Esophagus squamous epithelium (tissue), 5 donors: ENCODE measurements at regions not wholly inside any gene's neighbourhood (a gene's known extent, or its start where the extent isn't known, plus 50 kb on each side); places are given as distances from the start of the nearest gene placed in this dataset.

Experiments
- DNase-seq: peaks from one replicate; lab custom pipeline; 2025; lab: John Stamatoyannopoulos, UW
- H3K27ac ChIP-seq, 4 donors: fragments of 200-600 bp; sonication (generic); one replicate each; pipeline ENCODE4 v1.5.1; 2016 to 2019; ENCODE audit warnings: mild to moderate bottlenecking in 1 of 4
- H3K27me3 ChIP-seq, 4 donors: fragments of 200-600 bp; sonication (generic); 1 replicate in 3 of 4; 2 replicates in 1 of 4; pipeline versions ENCODE4 v1.5.1 to v1.6.0; 2017 to 2021; ENCODE audit warnings: antibody characterized with exemption in 1 of 4
- H3K36me3 ChIP-seq, 3 donors: fragments of 200-600 bp; sonication (generic); one replicate each; pipeline ENCODE4 v1.5.1; 2016 to 2019
- H3K4me1 ChIP-seq, 3 donors: fragments of 200-600 bp; sonication (generic); one replicate each; pipeline ENCODE4 v1.5.1; 2017 to 2019
- H3K4me3 ChIP-seq, 4 donors: fragments of 200-600 bp; sonication (generic); 1 replicate in 3 of 4; 2 replicates in 1 of 4; pipeline ENCODE4 v1.5.1; 2016 to 2019; ENCODE audit warnings: mild to moderate bottlenecking in 2 of 4, moderate library complexity in 1 of 4
- H3K9me3 ChIP-seq, 3 donors: fragments of 200-600 bp; sonication (generic); one replicate each; pipeline ENCODE4 v1.5.1; 2016 to 2019
- CTCF ChIP-seq, 6 experiments: fragments of 450-650 bp in 4 of 6; fragments of 200-600 bp in 2 of 6; sonication (generic) in 2 of 6; IDR thresholded peaks; one replicate each; pipeline ENCODE4 v1.5.1; 2016 to 2019; ENCODE audit warnings: antibody characterized with exemption in 6 of 6, mild to moderate bottlenecking in 4 of 6, moderate library complexity in 4 of 6
- POLR2A ChIP-seq, 4 donors: fragments of 450-650 bp; IDR thresholded peaks; one replicate each; pipeline ENCODE4 v1.6.1; 2017; ENCODE audit warnings: antibody characterized with exemption in 4 of 4, mild to moderate bottlenecking in 4 of 4, moderate library complexity in 3 of 4
- WGBS, 2 donors: methylation state at CpG; one replicate each; pipeline ENCODE4 v1.1.5; 2018; 5-methylcytosine and 5-hydroxymethylcytosine counted together
- intact Hi-C: fragments of 100-400 bp; cut with DNase I; formaldehyde crosslinking; loops from one replicate; pipeline ENCODE4 v1.15.0; 2022
- donor health status: DM: yes; HTN: yes; CAD: no.

- DNase-seq: no peak
- peaks cover 0 to 6% (median 0%) of the 10 kb centered on the region in 3 donors for H3K9me3 ChIP-seq
- WGBS, 2 donors: 48 to 51% methylated on average over 5 of the region's 5 CpGs
- H3K27ac ChIP-seq: no peak overlapping the region
- no peaks in the 10 kb centered on the region for H3K4me1 ChIP-seq
- no peaks in the 10 kb centered on the region for H3K36me3 ChIP-seq
- intact Hi-C loops: no loop called here
- TF ChIP-seq POLR2A (IDR thresholded peaks at IDR 0.05) (no peak), CTCF (IDR thresholded peaks at IDR 0.05) (no peak)
- no peak overlapping the region for H3K4me3 ChIP-seq
- peaks cover 0 to 14% (median 0%) of the 10 kb centered on the region in 4 donors for H3K27me3 ChIP-seq
These were observed 686.2 kb upstream of the FSHR start for GRCh38 chr2:49840428-49840975.

GRCh38 chr2:49839818-49840217 is 685.5 kb upstream of the FSHR start:
- no peak for TF ChIP-seq CTCF (IDR thresholded peaks at IDR 0.05)
- TF ChIP-seq POLR2A (IDR thresholded peaks at IDR 0.05): no peak
- H3K36me3 ChIP-seq: no peaks in the 10 kb centered on the region
- H3K27ac ChIP-seq: no peak overlapping the region
- intact Hi-C loops: no loop called here
- WGBS, 2 donors: 27 to 55% methylated on average over 5 of the region's 5 CpGs
- DNase-seq: no peak
- peaks cover 0 to 14% (median 0%) of the 10 kb centered on the region in 4 donors for H3K27me3 ChIP-seq
- H3K9me3 ChIP-seq: peaks cover 0 to 6% (median 0%) of the 10 kb centered on the region in 3 donors
- H3K4me3 ChIP-seq: no peak overlapping the region
- no peaks in the 10 kb centered on the region for H3K4me1 ChIP-seq

GRCh38 chr2:49837561-49838293 is 683.4 kb upstream of the FSHR start:
- peaks cover 0 to 14% (median 0%) of the 10 kb centered on the region in 4 donors for H3K27me3 ChIP-seq
- no peaks in the 10 kb centered on the region for H3K36me3 ChIP-seq
- intact Hi-C loops: no loop called here
- no peaks in the 10 kb centered on the region for H3K9me3 ChIP-seq
- no peak overlapping the region for H3K27ac ChIP-seq
- no peak for DNase-seq
- TF ChIP-seq CTCF (IDR thresholded peaks at IDR 0.05): no peak
- no peak for TF ChIP-seq POLR2A (IDR thresholded peaks at IDR 0.05)
- 58 to 64% methylated on average over 7 of the region's 7 CpGs for WGBS, 2 donors
- no peak overlapping the region for H3K4me3 ChIP-seq
- H3K4me1 ChIP-seq: no peaks in the 10 kb centered on the region

GRCh38 chr2:49836017-49836416 is 681.7 kb upstream of the FSHR start:
- H3K9me3 ChIP-seq: no peaks in the 10 kb centered on the region
- no peaks in the 10 kb centered on the region for H3K36me3 ChIP-seq
- H3K4me3 ChIP-seq: no peak overlapping the region
- TF ChIP-seq CTCF (IDR thresholded peaks at IDR 0.05): no peak
- no peak for TF ChIP-seq POLR2A (IDR thresholded peaks at IDR 0.05)
- no peak overlapping the region for H3K27ac ChIP-seq
- H3K27me3 ChIP-seq: peaks cover 0 to 14% (median 0%) of the 10 kb centered on the region in 4 donors
- intact Hi-C loops: no loop called here
- DNase-seq: no peak
- 61 to 78% methylated on average over 3 of the region's 3 CpGs for WGBS, 2 donors
- no peaks in the 10 kb centered on the region for H3K4me1 ChIP-seq

GRCh38 chr2:49834433-49834832 is 680.1 kb upstream of the FSHR start:
- Histone ChIP-seq H3K4me1 (no peaks in the 10 kb centered on the region), H3K27ac (no peak overlapping the region), H3K36me3 (no peaks in the 10 kb centered on the region), H3K4me3 (no peak overlapping the region), H3K27me3 (peaks cover 0 to 12% (median 0%) of the 10 kb centered on the region in 4 donors), H3K9me3 (no peaks in the 10 kb centered on the region)
- 72 to 88% methylated on average over 1 of the region's 1 CpG for WGBS, 2 donors
- intact Hi-C loops: no loop called here
- TF ChIP-seq CTCF (IDR thresholded peaks at IDR 0.05) (no peak), POLR2A (IDR thresholded peaks at IDR 0.05) (no peak)
- DNase-seq: no peak
